ENCODE measurements at regions not wholly inside any gene's neighbourhood (a gene's known extent, or its start where the extent isn't known, plus 50 kb on each side); places are given as distances from the start of the nearest gene placed in this dataset.

- H3K9me3 ChIP-seq (replicated peaks) = no peaks in the 10 kb centered on the region
- H3K4me3 ChIP-seq = no peak overlapping the region
- H3K4me1 ChIP-seq = peaks cover 26% of the 10 kb centered on the region
- intact Hi-C loops (cut with micrococcal nuclease) = no loop called here
- DNase-seq = no peak
- peak overlapping the region; percentile 54 for H3K27ac ChIP-seq (replicated peaks)
- no peaks in the 10 kb centered on the region for H3K27me3 ChIP-seq (ENCODE audit: low read depth)
- TF ChIP-seq, protein P1, sequence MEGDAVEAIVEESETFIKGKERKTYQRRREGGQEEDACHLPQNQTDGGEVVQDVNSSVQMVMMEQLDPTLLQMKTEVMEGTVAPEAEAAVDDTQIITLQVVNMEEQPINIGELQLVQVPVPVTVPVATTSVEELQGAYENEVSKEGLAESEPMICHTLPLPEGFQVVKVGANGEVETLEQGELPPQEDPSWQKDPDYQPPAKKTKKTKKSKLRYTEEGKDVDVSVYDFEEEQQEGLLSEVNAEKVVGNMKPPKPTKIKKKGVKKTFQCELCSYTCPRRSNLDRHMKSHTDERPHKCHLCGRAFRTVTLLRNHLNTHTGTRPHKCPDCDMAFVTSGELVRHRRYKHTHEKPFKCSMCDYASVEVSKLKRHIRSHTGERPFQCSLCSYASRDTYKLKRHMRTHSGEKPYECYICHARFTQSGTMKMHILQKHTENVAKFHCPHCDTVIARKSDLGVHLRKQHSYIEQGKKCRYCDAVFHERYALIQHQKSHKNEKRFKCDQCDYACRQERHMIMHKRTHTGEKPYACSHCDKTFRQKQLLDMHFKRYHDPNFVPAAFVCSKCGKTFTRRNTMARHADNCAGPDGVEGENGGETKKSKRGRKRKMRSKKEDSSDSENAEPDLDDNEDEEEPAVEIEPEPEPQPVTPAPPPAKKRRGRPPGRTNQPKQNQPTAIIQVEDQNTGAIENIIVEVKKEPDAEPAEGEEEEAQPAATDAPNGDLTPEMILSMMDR (IDR thresholded peaks at IDR 0.05; ENCODE audit: borderline replicate concordance) = no peak
- H3K36me3 ChIP-seq = no peaks in the 10 kb centered on the region
Measured at GRCh38 chr5:126014676-126015075, 408.5 kb upstream of the GRAMD2B start.

DNA sequence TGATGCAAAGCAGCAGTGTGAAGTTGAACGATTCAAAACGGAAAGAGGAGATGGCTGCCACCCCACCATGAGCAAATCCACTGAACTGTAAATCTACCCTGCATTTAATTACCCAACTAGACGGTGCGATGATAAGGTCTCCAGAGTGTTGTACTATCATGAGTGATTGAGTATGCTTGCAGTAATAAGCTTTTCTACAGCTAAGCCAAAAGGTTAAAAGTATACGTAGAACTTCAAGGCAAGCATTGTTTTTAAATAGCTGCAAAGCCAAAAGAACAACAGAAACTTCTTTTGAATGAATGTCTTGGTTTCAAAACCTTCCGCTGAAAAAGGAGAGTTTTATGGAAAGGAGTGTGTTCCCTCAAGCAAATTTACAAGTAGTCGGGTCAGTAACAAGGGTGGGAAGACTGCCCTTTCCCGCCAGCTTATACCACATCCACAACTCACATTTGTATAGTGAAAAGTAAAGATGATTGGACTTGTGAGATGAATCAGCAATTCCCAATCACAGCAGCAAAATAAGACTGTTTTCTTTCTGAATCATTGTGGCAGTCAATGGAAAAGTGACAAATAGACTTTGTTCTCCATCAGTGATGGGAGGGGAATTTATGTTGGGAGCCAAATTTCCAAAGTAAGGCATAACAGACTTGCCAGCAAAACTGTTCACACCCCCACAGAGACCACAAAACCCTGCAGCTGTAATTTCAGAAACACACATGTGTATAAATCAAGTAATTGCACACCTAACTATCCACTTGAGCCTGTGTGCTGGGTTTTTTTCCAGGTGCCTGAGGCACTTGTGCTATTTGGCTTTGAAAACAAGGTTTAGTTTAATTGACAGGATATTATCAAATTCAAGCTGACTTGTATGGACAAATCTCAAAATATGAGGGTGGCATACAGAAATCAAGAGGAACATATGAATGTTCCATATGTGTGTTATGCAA, 407.7 kb upstream of the GRAMD2B start:
- no peaks in the 10 kb centered on the region for H3K27me3 ChIP-seq (ENCODE audit: low read depth)
- DNase-seq = no peak
- no peaks in the 10 kb centered on the region for H3K9me3 ChIP-seq (replicated peaks)
- intact Hi-C loops (cut with micrococcal nuclease) = no loop called here
- TF ChIP-seq, protein P1 (IDR thresholded peaks at IDR 0.05; ENCODE audit: borderline replicate concordance) = no peak
- no peak overlapping the region for H3K4me3 ChIP-seq
- H3K27ac ChIP-seq (replicated peaks) = peak overlapping the region; percentile 54
- H3K4me1 ChIP-seq = peaks cover 26% of the 10 kb centered on the region
- H3K36me3 ChIP-seq = no peaks in the 10 kb centered on the region

DNA sequence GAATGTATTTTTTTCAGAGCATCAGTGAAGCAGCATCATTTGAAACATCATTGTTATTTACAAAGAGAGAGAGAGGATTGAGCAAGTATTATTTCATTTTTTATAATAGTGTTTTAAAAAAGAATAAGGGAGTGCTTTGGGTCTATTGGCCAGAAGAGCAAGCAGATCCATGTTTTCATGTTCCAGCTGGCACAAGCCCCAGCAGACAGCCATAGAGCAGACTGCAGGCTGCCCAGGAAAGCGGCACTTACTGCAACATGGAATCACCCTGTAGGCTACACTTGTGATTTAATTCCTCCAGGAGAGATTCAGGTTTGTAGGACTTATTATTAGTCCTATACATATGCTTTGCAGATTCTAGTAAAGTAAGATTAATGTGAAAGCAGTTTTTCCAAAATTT, 407.0 kb upstream of the GRAMD2B start:
- H3K36me3 ChIP-seq = no peaks in the 10 kb centered on the region
- peaks cover 26% of the 10 kb centered on the region for H3K4me1 ChIP-seq
- H3K4me3 ChIP-seq = no peak overlapping the region
- intact Hi-C loops (cut with micrococcal nuclease) = no loop called here
- H3K27ac ChIP-seq (replicated peaks) = peak overlapping the region; percentile 54
- H3K27me3 ChIP-seq (ENCODE audit: low read depth) = no peaks in the 10 kb centered on the region
- no peaks in the 10 kb centered on the region for H3K9me3 ChIP-seq (replicated peaks)
- peak; percentile 68 for DNase-seq
- TF ChIP-seq, protein P1 (IDR thresholded peaks at IDR 0.05; ENCODE audit: borderline replicate concordance) = no peak

GRCh38 chr5:126017096-126017495, 406.1 kb upstream of the GRAMD2B start:
- Histone ChIP-seq H3K36me3 (no peaks in the 10 kb centered on the region), H3K27ac (replicated peaks) (no peak overlapping the region), H3K27me3 (ENCODE audit: low read depth) (no peaks in the 10 kb centered on the region), H3K4me1 (peaks cover 26% of the 10 kb centered on the region), H3K4me3 (no peak overlapping the region), H3K9me3 (replicated peaks) (no peaks in the 10 kb centered on the region)
- no peak for DNase-seq
- intact Hi-C loops (cut with micrococcal nuclease) = no loop called here
- TF ChIP-seq, protein P1 (IDR thresholded peaks at IDR 0.05; ENCODE audit: borderline replicate concordance) = no peak

GRCh38 chr5:126020770-126021169, 402.4 kb upstream of the GRAMD2B start:
- no peaks in the 10 kb centered on the region for H3K27me3 ChIP-seq (ENCODE audit: low read depth)
- intact Hi-C loops (cut with micrococcal nuclease) = no loop called here
- no peaks in the 10 kb centered on the region for H3K36me3 ChIP-seq
- TF ChIP-seq, protein P1 (IDR thresholded peaks at IDR 0.05; ENCODE audit: borderline replicate concordance) = no peak
- no peak overlapping the region for H3K4me3 ChIP-seq
- DNase-seq = no peak
- no peak overlapping the region for H3K27ac ChIP-seq (replicated peaks)
- peaks cover 10% of the 10 kb centered on the region for H3K4me1 ChIP-seq
- no peaks in the 10 kb centered on the region for H3K9me3 ChIP-seq (replicated peaks)

All from left ventricle myocardium inferior (tissue), 1 donor.